ENCODE measurements at regions not wholly inside any gene's neighbourhood (a gene's known extent, or its start where the extent isn't known, plus 50 kb on each side); places are given as distances from the start of the nearest gene placed in this dataset.

DNA sequence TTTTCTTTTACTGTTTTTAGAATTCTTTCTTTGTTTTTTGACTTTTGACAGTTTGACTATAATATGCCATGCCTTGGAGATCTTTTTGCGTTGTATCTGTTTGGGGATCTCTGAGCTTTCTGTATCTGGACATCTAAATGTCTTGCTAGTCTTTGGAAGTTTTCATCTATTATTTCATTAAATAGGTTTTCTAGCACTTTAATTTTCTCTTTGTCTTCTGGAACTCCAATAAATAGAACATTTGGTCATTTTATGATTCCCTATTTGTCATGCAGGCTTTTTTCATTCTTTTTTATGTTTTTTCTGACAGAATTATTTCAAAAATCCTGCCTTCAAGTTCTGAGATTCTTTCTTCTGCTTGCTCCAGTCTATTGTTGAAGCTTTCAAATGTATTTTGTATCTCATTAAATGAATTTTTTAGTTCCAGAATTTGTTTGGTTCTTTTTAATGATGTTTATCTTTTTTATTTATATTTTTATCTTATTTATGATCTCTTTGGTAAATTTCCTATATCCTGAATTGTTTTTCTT is 201.4 kb downstream of the CHD9NB start:
- H3K36me3 Mint-ChIP-seq (ENCODE audit: low read depth), result no peaks in the 10 kb centered on the region
- H3K4me3 Mint-ChIP-seq, result no peak overlapping the region
- no peak for DNase-seq
- no peaks in the 10 kb centered on the region for H3K27me3 Mint-ChIP-seq
- no peak overlapping the region for H3K27ac Mint-ChIP-seq
- peaks cover 24% of the 10 kb centered on the region for H3K9me3 Mint-ChIP-seq
- no peaks in the 10 kb centered on the region for H3K4me1 Mint-ChIP-seq (ENCODE audit: low read depth)

DNA sequence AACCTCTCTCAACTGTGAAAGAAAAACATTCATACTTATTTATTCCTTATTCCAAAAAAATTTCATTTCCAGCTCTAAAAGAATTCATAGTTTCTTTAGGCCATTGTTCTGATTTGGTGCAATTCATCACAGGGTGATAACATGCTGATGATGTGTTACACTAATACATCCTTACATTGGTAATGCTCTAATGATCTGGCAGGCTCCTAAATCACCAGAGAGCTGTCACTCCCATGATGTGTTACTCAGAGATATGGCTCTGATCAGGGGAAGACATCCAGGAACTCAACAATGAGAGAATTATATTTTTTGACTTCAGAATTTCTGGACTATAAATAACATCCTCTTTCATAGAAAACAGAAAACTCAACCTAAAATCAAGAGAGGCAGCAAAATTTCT is 209.3 kb downstream of the CHD9NB start:
- no peaks in the 10 kb centered on the region for H3K4me1 Mint-ChIP-seq (ENCODE audit: low read depth)
- peaks cover 7% of the 10 kb centered on the region for H3K27me3 Mint-ChIP-seq
- no peak overlapping the region for H3K4me3 Mint-ChIP-seq
- H3K27ac Mint-ChIP-seq, result no peak overlapping the region
- H3K36me3 Mint-ChIP-seq (ENCODE audit: low read depth), result no peaks in the 10 kb centered on the region
- peaks cover 5% of the 10 kb centered on the region for H3K9me3 Mint-ChIP-seq
- no peak for DNase-seq

DNA sequence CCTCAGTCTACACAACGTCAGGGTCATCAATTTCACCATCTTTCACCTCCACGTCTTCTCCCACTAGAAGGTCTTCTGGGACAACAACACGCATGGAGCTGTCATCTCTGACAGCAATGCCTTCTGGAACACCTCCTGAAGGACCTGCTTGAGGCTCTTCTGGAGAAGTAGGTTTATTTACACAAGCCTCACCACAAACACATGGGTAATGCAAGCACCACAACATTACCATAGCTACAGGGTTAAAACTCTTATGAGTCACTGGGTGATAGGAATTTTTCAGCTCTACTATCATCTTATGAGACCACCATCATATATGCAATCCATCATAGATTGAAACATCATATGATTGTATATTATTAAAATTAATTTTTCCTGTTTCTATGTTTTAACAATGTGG is 215.4 kb downstream of the CHD9NB start:
- peaks cover 7% of the 10 kb centered on the region for H3K27me3 Mint-ChIP-seq
- H3K9me3 Mint-ChIP-seq, result no peaks in the 10 kb centered on the region
- H3K27ac Mint-ChIP-seq, result no peak overlapping the region
- no peak for DNase-seq
- no peaks in the 10 kb centered on the region for H3K4me1 Mint-ChIP-seq (ENCODE audit: low read depth)
- H3K36me3 Mint-ChIP-seq (ENCODE audit: low read depth), result no peaks in the 10 kb centered on the region
- no peak overlapping the region for H3K4me3 Mint-ChIP-seq

DNA sequence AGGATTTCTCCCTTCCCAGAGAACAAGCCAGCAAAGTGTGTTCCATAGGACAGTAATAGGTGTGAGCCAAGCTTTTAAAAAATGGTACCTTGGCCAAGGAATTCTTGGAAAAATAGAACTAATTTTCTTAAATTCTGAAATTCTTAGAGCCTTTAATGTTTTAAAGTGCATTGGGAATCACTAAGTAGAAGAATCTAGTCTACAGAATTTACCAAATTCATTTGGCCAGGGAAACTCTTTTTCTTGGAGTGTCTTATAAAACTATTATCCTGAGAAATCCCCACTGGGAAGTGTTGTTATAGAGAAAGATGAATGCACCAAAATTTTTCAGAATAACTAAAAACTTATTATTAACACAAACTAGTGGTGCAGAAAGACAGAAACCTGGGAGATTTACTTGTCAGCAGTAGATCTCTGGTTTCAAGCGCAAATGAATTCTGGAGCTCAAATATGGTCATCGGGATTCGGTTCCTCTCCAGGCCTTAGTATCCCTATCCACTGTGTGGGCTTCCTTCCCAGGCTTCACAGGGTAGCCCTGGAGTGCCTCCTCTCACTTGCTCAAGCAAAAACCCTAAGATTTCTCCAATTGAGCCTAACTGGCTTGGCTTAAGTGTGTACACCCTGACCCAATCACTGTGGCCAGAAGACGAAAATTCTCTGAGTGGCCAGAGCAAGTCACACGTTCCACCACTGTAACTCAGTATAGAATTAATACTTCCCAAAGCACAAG is 217.8 kb downstream of the CHD9NB start:
- Mint-ChIP-seq H3K27me3 (peaks cover 6% of the 10 kb centered on the region), H3K36me3 (ENCODE audit: low read depth) (no peaks in the 10 kb centered on the region), H3K4me3 (no peak overlapping the region), H3K9me3 (no peaks in the 10 kb centered on the region), H3K27ac (no peak overlapping the region), H3K4me1 (ENCODE audit: low read depth) (no peaks in the 10 kb centered on the region)
- no peak for DNase-seq

DNA sequence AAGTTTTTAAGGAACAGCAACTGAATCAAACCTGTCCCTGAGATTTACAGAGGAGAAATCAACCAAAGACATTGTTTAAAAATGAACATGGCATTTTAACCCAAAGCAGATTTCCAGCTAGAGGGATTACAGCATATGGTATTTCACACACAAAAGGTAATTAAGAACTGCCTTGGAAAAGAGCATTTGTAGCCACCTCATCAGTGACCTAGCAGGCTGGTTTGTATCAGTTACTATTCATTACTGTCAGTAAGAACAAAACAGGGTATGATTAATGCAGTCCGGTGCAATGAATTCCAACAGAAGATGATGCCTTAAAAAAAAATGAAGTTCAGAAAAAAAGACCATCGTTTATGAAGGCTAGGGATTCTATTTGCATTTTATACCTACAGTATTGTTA is 219.9 kb downstream of the CHD9NB start:
- Mint-ChIP-seq H3K27me3 (no peaks in the 10 kb centered on the region), H3K4me3 (no peak overlapping the region), H3K9me3 (no peaks in the 10 kb centered on the region), H3K4me1 (ENCODE audit: low read depth) (no peaks in the 10 kb centered on the region), H3K36me3 (ENCODE audit: low read depth) (no peaks in the 10 kb centered on the region), H3K27ac (no peak overlapping the region)
- no peak for DNase-seq

DNA sequence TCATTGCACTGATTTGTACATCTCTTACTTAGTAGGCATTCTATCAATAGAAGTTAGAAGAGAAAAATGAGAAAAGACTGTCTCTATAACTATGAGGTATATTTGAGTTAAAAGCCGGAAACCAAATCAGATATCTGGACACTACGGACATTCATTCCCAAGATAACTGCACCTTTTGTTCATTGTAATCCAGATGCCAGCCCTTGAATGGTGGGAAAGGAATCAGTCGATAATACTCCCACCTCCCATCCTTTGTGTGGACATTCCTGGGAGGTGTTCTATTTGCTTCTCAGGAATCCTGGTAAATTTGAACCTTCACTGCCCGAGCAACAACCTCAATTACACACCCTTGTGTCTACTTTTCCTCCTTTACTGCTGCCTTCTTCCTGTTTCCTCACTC is 225.2 kb downstream of the CHD9NB start:
- no peaks in the 10 kb centered on the region for H3K9me3 Mint-ChIP-seq
- H3K4me3 Mint-ChIP-seq, result no peak overlapping the region
- no peaks in the 10 kb centered on the region for H3K4me1 Mint-ChIP-seq (ENCODE audit: low read depth)
- no peak for DNase-seq
- no peak overlapping the region for H3K27ac Mint-ChIP-seq
- H3K36me3 Mint-ChIP-seq (ENCODE audit: low read depth), result no peaks in the 10 kb centered on the region
- H3K27me3 Mint-ChIP-seq, result no peaks in the 10 kb centered on the region

DNA sequence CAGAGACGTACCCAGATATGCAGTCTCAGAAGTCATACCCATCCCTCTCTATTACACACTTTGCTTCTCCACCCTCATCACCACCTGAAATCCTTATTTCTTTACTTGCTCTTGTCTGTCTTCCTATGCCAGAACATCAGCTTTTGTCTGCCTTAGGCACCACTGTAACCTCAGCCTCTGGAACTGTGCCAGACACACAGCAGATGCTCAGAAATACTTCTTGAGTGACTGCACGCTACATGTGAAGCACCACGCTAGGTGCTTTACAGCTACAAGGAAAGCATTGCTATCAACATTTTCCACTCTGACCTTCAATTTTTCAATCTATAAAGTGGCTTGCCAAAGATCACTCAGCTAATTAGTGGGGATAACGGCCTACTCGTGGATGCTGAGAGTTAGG is 226.8 kb downstream of the CHD9NB start:
- Mint-ChIP-seq H3K27ac (no peak overlapping the region), H3K27me3 (no peaks in the 10 kb centered on the region), H3K4me1 (ENCODE audit: low read depth) (no peaks in the 10 kb centered on the region), H3K4me3 (no peak overlapping the region), H3K36me3 (ENCODE audit: low read depth) (no peaks in the 10 kb centered on the region), H3K9me3 (no peaks in the 10 kb centered on the region)
- no peak for DNase-seq

DNA sequence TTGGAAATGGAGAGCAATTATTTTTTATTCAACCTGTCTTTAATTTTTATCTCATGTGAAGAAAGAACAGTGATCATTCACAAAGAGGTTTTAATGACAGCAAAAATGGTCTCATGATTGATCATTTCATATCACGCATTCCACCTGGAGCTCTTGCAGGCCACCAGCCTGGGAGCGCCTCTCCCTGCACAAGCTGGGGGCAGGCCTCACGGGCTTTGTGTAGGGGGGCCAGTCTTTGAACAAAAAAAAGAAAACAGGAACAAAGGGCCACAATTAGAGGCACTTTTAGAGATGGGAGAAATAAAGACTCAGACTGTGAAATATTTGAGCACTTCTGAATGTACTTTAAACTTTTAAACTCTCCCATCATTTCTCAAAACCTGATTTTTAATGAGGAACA is 232.9 kb downstream of the CHD9NB start:
- H3K4me3 Mint-ChIP-seq, result no peak overlapping the region
- H3K9me3 Mint-ChIP-seq, result no peaks in the 10 kb centered on the region
- no peaks in the 10 kb centered on the region for H3K4me1 Mint-ChIP-seq (ENCODE audit: low read depth)
- DNase-seq, result no peak
- no peaks in the 10 kb centered on the region for H3K36me3 Mint-ChIP-seq (ENCODE audit: low read depth)
- H3K27me3 Mint-ChIP-seq, result no peaks in the 10 kb centered on the region
- H3K27ac Mint-ChIP-seq, result no peak overlapping the region

DNA sequence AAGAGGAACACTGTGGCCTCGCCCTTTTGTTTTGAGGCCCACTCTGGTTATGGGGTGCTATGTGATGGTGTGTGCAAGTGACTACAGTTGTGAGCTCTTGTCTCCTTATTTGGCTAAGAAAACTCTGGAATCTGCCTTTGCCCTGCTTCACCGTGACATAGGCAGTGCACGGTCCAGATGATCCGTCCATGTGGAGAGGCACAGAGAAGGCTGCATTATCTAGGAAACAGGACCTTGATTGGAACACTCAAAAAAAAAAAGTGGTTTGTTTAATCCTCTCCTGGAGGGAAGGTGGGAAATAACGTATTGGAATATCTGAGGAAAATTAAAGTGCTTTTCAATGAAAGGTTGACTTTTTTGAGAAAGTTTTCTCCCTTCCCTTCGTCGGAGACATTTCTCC is 233.3 kb downstream of the CHD9NB start:
- no peaks in the 10 kb centered on the region for H3K4me1 Mint-ChIP-seq (ENCODE audit: low read depth)
- H3K36me3 Mint-ChIP-seq (ENCODE audit: low read depth), result no peaks in the 10 kb centered on the region
- H3K9me3 Mint-ChIP-seq, result no peaks in the 10 kb centered on the region
- no peaks in the 10 kb centered on the region for H3K27me3 Mint-ChIP-seq
- no peak overlapping the region for H3K27ac Mint-ChIP-seq
- H3K4me3 Mint-ChIP-seq, result no peak overlapping the region
- no peak for DNase-seq

DNA sequence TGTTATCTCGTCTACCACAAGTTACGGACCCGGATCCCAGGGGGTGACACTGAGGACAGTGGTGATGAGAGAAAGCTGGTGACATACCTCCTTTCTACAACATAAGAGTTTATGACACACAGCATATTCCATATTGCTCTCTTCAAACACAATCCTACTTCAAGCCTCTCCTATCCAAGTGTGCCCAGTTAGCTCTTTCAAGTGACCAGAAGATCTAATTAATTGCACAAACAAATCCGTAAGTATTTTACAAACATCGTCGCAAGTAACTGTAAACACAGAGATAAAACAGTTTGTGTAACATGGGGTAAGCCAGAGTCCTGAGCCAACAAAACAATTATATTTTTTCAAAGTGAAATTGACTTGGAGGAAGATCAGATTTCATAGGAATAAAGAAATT is 235.0 kb downstream of the CHD9NB start:
- Mint-ChIP-seq H3K27me3 (no peaks in the 10 kb centered on the region), H3K4me1 (ENCODE audit: low read depth) (no peaks in the 10 kb centered on the region), H3K9me3 (no peaks in the 10 kb centered on the region), H3K27ac (no peak overlapping the region), H3K4me3 (no peak overlapping the region), H3K36me3 (ENCODE audit: low read depth) (no peaks in the 10 kb centered on the region)
- DNase-seq, result no peak

DNA sequence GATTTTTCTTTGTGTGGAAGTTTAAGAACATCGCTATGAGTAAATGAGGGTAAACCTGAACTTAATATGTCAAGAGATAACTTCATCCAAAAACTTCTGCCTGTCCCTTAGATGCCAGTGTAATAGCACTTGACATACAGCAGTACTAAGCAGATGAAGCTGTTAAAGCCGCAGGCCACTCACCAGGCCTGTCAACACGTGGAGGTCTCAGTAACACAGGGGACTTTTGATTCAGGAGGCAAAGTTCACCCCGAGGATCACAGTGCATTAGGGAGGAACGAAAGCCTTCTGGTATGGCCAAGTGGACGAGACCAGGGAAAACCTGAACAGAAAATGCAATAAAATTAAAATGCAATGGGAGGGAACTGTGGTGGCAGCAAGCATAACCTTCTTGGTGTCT is 235.7 kb downstream of the CHD9NB start:
- Mint-ChIP-seq H3K27me3 (no peaks in the 10 kb centered on the region), H3K9me3 (no peaks in the 10 kb centered on the region), H3K27ac (no peak overlapping the region), H3K4me1 (ENCODE audit: low read depth) (no peaks in the 10 kb centered on the region), H3K4me3 (no peak overlapping the region), H3K36me3 (ENCODE audit: low read depth) (no peaks in the 10 kb centered on the region)
- no peak for DNase-seq

DNA sequence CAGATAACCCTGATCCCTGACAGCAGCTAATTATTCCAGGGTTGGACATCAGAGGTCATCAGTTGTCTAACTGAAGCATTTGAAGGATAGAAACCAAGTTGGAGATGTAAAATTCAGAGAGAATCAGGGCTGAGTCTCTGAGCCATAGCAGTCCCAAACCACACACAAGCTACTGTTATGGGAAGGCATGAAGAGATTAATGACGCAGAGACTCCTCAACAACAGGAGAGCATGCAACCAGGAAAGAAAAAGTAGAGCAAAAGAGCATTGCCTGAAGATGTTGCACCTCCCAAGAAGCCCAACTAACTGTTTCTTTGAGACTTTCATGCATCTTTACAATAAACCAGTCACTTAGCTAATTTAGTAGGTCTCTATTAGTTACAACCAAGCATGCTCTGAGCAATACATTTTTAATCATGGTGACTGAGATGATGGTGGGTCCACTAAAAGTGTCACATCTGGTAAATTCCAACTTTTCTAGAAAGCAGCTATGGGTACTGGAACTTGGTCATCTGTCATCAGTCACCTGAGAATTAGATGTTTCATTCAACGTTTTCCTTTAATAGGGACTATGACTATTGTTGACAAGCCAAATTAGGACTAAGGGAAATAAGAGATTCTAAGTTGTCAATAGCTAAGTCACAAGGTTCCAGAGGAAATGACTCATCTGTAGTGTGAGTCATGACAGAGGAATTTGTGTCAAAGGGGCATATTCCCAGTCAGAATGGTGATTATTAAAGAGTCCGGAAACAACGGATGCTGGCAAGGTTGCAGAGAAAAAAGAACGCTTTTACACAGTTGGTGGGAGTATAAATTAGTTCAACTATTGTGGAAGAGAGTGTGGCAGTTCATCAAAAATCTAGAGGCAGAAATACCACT is 239.8 kb downstream of the CHD9NB start:
- no peaks in the 10 kb centered on the region for H3K27me3 Mint-ChIP-seq
- H3K4me1 Mint-ChIP-seq (ENCODE audit: low read depth), result no peaks in the 10 kb centered on the region
- no peaks in the 10 kb centered on the region for H3K36me3 Mint-ChIP-seq (ENCODE audit: low read depth)
- no peak for DNase-seq
- H3K9me3 Mint-ChIP-seq, result peaks cover 3% of the 10 kb centered on the region
- H3K27ac Mint-ChIP-seq, result no peak overlapping the region
- no peak overlapping the region for H3K4me3 Mint-ChIP-seq

DNA sequence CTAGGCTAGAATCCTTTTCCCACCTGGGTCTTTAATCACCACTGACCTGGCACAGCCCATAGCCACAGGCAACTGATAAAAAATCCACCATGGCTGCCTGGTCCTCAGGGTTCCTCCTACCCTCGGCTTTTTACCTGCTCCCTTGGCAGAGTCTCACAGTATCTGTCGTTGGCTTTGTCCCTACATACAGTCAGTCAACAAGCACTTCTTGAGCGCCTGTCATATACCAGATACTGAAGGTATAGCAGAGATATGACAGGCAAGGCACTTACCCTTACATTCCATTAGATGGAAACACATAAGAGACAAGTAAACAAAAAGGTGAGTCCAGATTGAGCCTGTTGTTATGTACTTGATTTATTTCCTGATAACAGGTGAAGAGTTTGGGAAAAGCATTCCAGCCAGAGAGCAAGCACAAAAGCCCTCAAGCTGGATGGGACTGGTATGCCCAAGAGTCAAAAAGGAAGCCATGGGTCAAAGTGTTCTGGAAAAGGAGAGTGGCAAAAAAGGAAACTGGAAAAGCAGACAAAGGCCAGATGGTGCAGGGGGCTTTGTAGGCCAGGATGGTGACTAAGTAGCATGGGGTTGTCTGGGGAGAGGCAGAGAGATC is 247.0 kb downstream of the CHD9NB start:
- Mint-ChIP-seq H3K27me3 (no peaks in the 10 kb centered on the region), H3K4me1 (ENCODE audit: low read depth) (no peaks in the 10 kb centered on the region), H3K27ac (no peak overlapping the region), H3K4me3 (no peak overlapping the region), H3K9me3 (peaks cover 1% of the 10 kb centered on the region), H3K36me3 (ENCODE audit: low read depth) (no peaks in the 10 kb centered on the region)
- no peak for DNase-seq

DNA sequence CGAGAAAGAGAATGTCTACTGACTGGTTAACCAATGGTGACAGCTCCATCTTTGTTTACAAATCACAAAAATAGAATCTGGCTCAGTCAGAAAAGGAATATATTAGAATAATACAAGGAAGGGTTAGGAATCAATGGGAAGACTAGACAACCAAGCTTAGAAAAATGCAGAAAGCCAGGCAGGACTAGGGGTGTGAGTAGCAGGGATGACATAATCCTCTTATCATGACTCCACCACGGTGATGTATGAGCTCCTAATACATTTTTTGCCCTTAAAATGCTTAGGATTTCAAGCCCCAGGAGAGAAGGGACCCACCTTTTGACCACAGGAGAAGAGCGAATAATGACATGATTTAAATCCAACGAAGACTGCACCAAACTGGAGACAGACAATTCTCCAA is 252.3 kb downstream of the CHD9NB start:
- no peak overlapping the region for H3K4me3 Mint-ChIP-seq
- H3K27ac Mint-ChIP-seq, result no peak overlapping the region
- no peaks in the 10 kb centered on the region for H3K36me3 Mint-ChIP-seq (ENCODE audit: low read depth)
- no peaks in the 10 kb centered on the region for H3K9me3 Mint-ChIP-seq
- H3K27me3 Mint-ChIP-seq, result no peaks in the 10 kb centered on the region
- no peak for DNase-seq
- no peaks in the 10 kb centered on the region for H3K4me1 Mint-ChIP-seq (ENCODE audit: low read depth)

DNA sequence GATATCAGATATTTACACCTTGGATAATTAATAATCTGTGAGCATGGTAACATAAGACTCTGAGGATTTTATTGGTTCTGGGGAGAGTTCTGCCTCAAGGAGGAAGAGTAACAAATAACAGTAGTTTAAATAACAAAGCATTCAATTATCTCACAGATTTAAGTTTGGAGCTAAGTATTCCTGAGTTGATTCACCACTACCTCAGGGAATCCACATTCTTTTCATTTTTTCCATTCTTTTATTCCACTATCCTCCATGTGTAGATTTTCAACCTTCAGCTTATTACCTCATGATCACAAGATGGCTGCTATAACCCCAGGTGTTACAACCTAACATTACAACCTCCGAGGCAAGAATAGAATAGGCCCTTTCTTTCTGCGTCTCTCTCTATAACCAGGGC is 252.2 kb upstream of the TOX3 start:
- no peak overlapping the region for H3K27ac Mint-ChIP-seq
- H3K4me1 Mint-ChIP-seq (ENCODE audit: low read depth), result no peaks in the 10 kb centered on the region
- H3K4me3 Mint-ChIP-seq, result no peak overlapping the region
- no peaks in the 10 kb centered on the region for H3K36me3 Mint-ChIP-seq (ENCODE audit: low read depth)
- H3K9me3 Mint-ChIP-seq, result no peaks in the 10 kb centered on the region
- H3K27me3 Mint-ChIP-seq, result no peaks in the 10 kb centered on the region
- no peak for DNase-seq

All from activated T-cell treated with anti-CD3 and anti-CD28 coated beads, Interleukin-2, amount 50 U/mL, for 24 hours (primary cell).